Cardiac fibroblast (primary cell): ENCODE measurements at regions not wholly inside any gene's neighbourhood (a gene's known extent, or its start where the extent isn't known, plus 50 kb on each side); places are given as distances from the start of the nearest gene placed in this dataset.
"Not testable (repeated sequence)": the region's sequence is repeated elsewhere in the genome, so short reads cannot be mapped to it uniquely, and the experiment has no call there.

ENCODE experiments used
- DNase-seq, 2 donors: peaks; one replicate each; pipeline versions ENCODE4 v3.0.0 to v3.0.0-alpha.2; 2010; ENCODE audit warnings: low read depth in 2 of 2
- H3K4me3 ChIP-seq, 2 donors: replicated peaks in 1 of 2; 1 replicate in 1 of 2; 2 replicates in 1 of 2; pipeline ENCODE4 v1.5.1; 2011; ENCODE audit warnings: low read depth in 2 of 2, low read length in 2 of 2, mild to moderate bottlenecking in 2 of 2, moderate library complexity in 1 of 2
- CTCF ChIP-seq: IDR thresholded peaks from one replicate; pipeline ENCODE4 v1.5.1; 2011; ENCODE audit warnings: low read depth, mild to moderate bottlenecking, low read length, inconsistent platforms

GRCh38 chr14:83173687-83174086 lies 1640.0 kb upstream of the SEL1L start:
- no peak overlapping the region for H3K4me3 ChIP-seq
- DNase-seq = no peak
- TF ChIP-seq CTCF = no peak

- TF ChIP-seq CTCF = no peak
These were observed 1650.9 kb upstream of the SEL1L start for GRCh38 chr14:83184531-83184930.

GRCh38 chr14:83188311-83188710 lies 1654.7 kb upstream of the SEL1L start:
- not testable (repeated sequence) for DNase-seq, H3K4me3 ChIP-seq

More at GRCh38 chr14:83184531-83184930, 1650.9 kb upstream of the SEL1L start:
- no peak overlapping the region for H3K4me3 ChIP-seq
- no peak for DNase-seq

DNA sequence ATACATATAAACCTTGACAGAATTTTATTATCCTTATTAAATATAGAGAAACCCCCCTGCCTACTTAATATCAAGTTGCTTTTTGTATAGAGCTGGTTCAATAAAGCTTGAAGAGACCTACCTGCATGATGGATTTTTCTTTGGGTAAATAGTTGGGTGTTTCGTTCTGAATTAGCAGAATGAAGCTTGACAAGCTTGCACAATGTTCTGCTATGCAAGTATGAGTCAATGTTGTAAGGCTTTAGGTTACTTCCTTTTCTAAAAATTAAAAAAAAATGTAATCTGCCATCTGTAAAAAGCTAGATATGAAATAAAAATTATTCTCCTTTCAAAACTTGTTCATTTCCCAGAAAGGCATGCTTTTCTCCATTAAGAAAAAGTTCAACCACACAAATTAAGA lies 1662.6 kb upstream of the SEL1L start:
- DNase-seq = no peak
- H3K4me3 ChIP-seq = no peak overlapping the region
- no peak for TF ChIP-seq CTCF

DNA sequence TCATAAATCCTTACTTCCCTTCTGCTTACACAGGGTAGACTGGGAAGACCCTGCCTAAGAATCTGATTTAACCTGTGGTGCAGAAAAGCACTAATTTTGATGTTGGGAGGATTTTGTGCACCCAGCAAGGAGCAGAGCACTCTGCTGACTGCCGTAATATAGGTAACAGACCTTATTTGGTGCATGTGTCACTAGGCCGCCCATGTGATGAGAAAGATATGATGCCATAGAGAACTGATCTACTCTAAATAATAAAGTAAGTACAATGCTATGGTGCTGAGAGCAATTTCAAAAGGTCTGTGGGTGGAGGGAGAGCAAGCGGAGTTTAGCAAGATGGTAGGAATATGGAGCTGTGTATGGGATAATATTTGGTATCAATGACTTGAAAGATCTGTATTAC lies 1663.6 kb upstream of the SEL1L start:
- DNase-seq = no peak
- no peak for TF ChIP-seq CTCF
- H3K4me3 ChIP-seq = no peak overlapping the region

DNA sequence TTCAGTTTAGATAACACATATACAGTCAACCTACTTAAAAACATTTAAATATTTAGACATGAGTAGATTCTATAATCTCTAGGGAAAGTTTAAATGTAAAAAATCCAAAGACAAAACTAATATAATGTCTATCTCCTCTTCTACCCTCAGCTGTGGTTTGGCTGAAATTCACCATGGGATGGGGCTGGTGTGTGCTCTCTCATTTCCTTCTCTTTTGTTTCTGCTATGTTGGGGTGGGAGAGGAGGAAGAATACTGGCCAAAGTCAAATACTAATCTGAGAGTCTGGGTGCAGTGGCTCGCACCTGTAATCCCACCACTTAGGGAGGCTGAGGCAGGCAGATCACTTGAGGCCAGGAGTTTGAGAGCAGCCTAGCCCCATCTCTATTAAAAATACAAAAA lies 1673.9 kb upstream of the SEL1L start:
- TF ChIP-seq CTCF = no peak
- no peak overlapping the region for H3K4me3 ChIP-seq
- DNase-seq = no peak

- no peak for TF ChIP-seq CTCF
- no peak overlapping the region for H3K4me3 ChIP-seq
- DNase-seq = no peak
These were observed 1674.7 kb upstream of the SEL1L start for GRCh38 chr14:83208341-83208740.
